ENCODE measurements at regions not wholly inside any gene's neighbourhood (a gene's known extent, or its start where the extent isn't known, plus 50 kb on each side); places are given as distances from the start of the nearest gene placed in this dataset.

DNA sequence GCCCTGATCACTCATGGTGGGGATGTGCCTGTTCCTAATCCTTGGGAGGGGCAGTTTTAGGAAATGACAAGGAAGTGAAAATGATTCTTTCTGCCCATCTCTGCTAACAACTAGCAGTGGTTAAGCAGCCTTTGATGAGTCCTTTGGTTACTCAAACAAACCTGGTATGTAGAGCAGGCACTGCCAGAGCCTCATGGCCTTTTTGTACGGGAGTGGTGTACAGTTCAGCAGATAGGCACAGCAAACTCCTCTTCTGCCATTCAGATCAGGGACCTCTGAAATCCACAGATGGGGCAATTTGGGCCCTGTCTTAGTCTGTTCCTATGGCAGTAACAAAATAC, 66.2 kb downstream of the FZD4 start:
- Histone ChIP-seq H3K9me3 (no peaks in the 10 kb centered on the region), H3K4me1 (no peaks in the 10 kb centered on the region), H3K27me3 (no peaks in the 10 kb centered on the region), H3K4me3 (no peak overlapping the region), H3K27ac (no peak overlapping the region), H3K36me3 (no peaks in the 10 kb centered on the region)
- DNase-seq = no peak
- TF ChIP-seq POLR2AphosphoS5 (IDR thresholded peaks at IDR 0.05) = no peak
- intact Hi-C loops (cut with DNase I; ENCODE audit: low total_unique reads) = no loop called here
- 52 to 80% (median 59%) methylated on average over 1 of the region's 1 CpG for WGBS, 5 donors

DNA sequence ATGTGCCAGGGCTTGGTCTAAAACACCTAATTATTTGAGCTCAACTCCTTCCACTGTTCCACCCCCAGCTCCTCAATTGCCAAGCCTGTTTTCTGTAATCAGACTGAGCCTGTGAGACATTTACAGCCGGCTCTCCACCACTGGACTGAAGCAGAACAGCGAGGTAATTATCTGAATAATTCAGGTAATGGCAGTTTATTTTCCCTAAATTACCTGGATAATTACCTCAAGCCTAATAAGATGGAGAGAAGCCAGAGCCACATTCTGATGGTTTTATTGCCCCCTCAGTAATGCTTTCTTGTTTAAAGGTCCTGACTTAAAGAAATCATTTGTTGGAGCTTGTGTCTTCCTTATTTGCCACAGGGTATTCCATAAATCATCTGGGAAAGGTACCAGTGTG, 64.2 kb downstream of the FZD4 start:
- no peak for TF ChIP-seq POLR2A (IDR thresholded peaks at IDR 0.05)
- TF ChIP-seq EP300 (IDR thresholded peaks at IDR 0.05) = no peak
- no peak for TF ChIP-seq POLR2AphosphoS5 (IDR thresholded peaks at IDR 0.05)
- TF ChIP-seq, protein P1, sequence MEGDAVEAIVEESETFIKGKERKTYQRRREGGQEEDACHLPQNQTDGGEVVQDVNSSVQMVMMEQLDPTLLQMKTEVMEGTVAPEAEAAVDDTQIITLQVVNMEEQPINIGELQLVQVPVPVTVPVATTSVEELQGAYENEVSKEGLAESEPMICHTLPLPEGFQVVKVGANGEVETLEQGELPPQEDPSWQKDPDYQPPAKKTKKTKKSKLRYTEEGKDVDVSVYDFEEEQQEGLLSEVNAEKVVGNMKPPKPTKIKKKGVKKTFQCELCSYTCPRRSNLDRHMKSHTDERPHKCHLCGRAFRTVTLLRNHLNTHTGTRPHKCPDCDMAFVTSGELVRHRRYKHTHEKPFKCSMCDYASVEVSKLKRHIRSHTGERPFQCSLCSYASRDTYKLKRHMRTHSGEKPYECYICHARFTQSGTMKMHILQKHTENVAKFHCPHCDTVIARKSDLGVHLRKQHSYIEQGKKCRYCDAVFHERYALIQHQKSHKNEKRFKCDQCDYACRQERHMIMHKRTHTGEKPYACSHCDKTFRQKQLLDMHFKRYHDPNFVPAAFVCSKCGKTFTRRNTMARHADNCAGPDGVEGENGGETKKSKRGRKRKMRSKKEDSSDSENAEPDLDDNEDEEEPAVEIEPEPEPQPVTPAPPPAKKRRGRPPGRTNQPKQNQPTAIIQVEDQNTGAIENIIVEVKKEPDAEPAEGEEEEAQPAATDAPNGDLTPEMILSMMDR (IDR thresholded peaks at IDR 0.05) = no peak
- Histone ChIP-seq H3K4me3 (no peak overlapping the region), H3K27ac (no peak overlapping the region), H3K36me3 (no peaks in the 10 kb centered on the region), H3K27me3 (no peaks in the 10 kb centered on the region), H3K4me1 (no peaks in the 10 kb centered on the region), H3K9me3 (no peaks in the 10 kb centered on the region)
- no peak for DNase-seq
- intact Hi-C loops (cut with DNase I; ENCODE audit: low total_unique reads) = no loop called here
- WGBS, 5 donors = 57 to 93% (median 90%) methylated on average over 2 of the region's 2 CpGs

DNA sequence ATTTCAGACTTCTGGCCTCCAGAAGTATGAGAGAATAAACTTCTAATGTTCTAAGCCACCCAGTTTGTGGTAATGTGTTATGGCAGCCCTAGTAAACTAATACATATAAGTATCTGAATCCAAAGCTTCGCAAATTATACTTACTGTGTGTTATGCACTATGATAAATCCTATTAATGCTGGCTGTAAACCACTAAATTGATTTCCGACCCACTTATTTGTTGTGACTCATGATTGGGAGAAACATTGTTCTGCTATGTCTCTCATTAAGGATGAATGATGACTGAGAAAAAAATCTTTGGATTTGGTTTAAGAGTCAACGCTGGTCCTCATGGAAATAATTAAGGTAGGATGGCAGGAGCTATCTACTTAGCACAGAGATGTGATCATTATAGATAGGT, 62.0 kb downstream of the FZD4 start:
- intact Hi-C loops (cut with DNase I; ENCODE audit: low total_unique reads) = no loop called here
- H3K9me3 ChIP-seq = no peaks in the 10 kb centered on the region
- H3K4me3 ChIP-seq = no peak overlapping the region
- WGBS, 5 donors = 67 to 95% (median 93%) methylated on average over 3 of the region's 3 CpGs
- DNase-seq = no peak
- H3K36me3 ChIP-seq = no peaks in the 10 kb centered on the region
- H3K27ac ChIP-seq = no peak overlapping the region
- TF ChIP-seq, protein P1 (IDR thresholded peaks at IDR 0.05) = no peak
- TF ChIP-seq POLR2A (IDR thresholded peaks at IDR 0.05) (no peak), EP300 (IDR thresholded peaks at IDR 0.05) (no peak), POLR2AphosphoS5 (IDR thresholded peaks at IDR 0.05) (no peak)
- no peaks in the 10 kb centered on the region for H3K27me3 ChIP-seq
- H3K4me1 ChIP-seq = no peaks in the 10 kb centered on the region

All from stomach (tissue), 8 donors.